CD14-positive monocyte (primary cell): ENCODE measurements at regions not wholly inside any gene's neighbourhood (a gene's known extent, or its start where the extent isn't known, plus 50 kb on each side); places are given as distances from the start of the nearest gene placed in this dataset.

ENCODE experiments used
- DNase-seq, 3 donors: peaks; one replicate each; pipeline ENCODE4 v3.0.0-alpha.2; 2011 to 2022
- H2AFZ ChIP-seq: 2 replicates; pipeline ENCODE4 v1.6.0; 2012; ENCODE audit warnings: mild to moderate bottlenecking, low read depth, low read length, inconsistent platforms; ENCODE audit not compliant: insufficient read depth, poor library complexity, severe bottlenecking
- H3K27ac ChIP-seq, 2 donors: 1 replicate in 1 of 2; 2 replicates in 1 of 2; pipeline ENCODE4 v1.5.1; 2012 to 2013; ENCODE audit warnings: low read length in 2 of 2, control low read depth in 1 of 2, inconsistent platforms in 1 of 2, low read depth in 1 of 2, mild to moderate bottlenecking in 1 of 2
- H3K27me3 ChIP-seq, 2 donors: one replicate each; pipeline versions ENCODE4 v1.6.0 to v1.6.1; 2011 to 2013; ENCODE audit warnings: low read length in 2 of 2; ENCODE audit not compliant: control insufficient read depth in 2 of 2, insufficient read depth in 2 of 2
- H3K36me3 ChIP-seq, 2 donors: replicated peaks in 1 of 2; 1 replicate in 1 of 2; 2 replicates in 1 of 2; pipeline versions ENCODE4 v1.5.1 to v1.6.1; 2012 to 2013; ENCODE audit warnings: low read length in 2 of 2, control low read depth in 1 of 2, inconsistent platforms in 1 of 2, mild to moderate bottlenecking in 1 of 2; ENCODE audit not compliant: insufficient read depth in 2 of 2, control insufficient read depth in 1 of 2
- H3K4me1 ChIP-seq, 2 donors: 1 replicate in 1 of 2; 2 replicates in 1 of 2; pipeline versions ENCODE4 v1.5.1 to v1.6.1; 2012 to 2013; ENCODE audit warnings: low read length in 2 of 2, control low read depth in 1 of 2, inconsistent platforms in 1 of 2, mild to moderate bottlenecking in 1 of 2, moderate library complexity in 1 of 2; ENCODE audit not compliant: insufficient read depth in 2 of 2, control insufficient read depth in 1 of 2
- H3K4me2 ChIP-seq: replicated peaks from 2 replicates; pipeline ENCODE3; 2012; ENCODE audit warnings: low read length, moderate library complexity, mild to moderate bottlenecking; ENCODE audit not compliant: poor library complexity, severe bottlenecking; ENCODE audit errors: extremely low read depth
- H3K4me3 ChIP-seq, 3 experiments: fragments of 200-600 bp in 1 of 3; sonication (generic) in 1 of 3; replicated peaks in 1 of 3; 1 replicate in 2 of 3; 2 replicates in 1 of 3; pipeline ENCODE4 v1.5.1; 2011 to 2013; ENCODE audit warnings: low read length in 3 of 3, mild to moderate bottlenecking in 3 of 3, control low read depth in 2 of 3, low read depth in 2 of 3, inconsistent platforms in 1 of 3, moderate library complexity in 1 of 3
- H3K79me2 ChIP-seq: 2 replicates; pipeline ENCODE4 v1.6.0; 2012; ENCODE audit warnings: mild to moderate bottlenecking, control low read depth, inconsistent platforms, low read length, moderate library complexity; ENCODE audit not compliant: insufficient read depth
- H3K9ac ChIP-seq: 2 replicates; pipeline ENCODE4 v1.6.0; 2017; ENCODE audit warnings: low read length, mild to moderate bottlenecking; ENCODE audit not compliant: insufficient read depth, poor library complexity, severe bottlenecking
- H3K9me3 ChIP-seq, 2 donors: replicated peaks in 1 of 2; 1 replicate in 1 of 2; 2 replicates in 1 of 2; pipeline versions ENCODE4 v1.5.1 to v1.6.1; 2012 to 2013; ENCODE audit warnings: low read length in 2 of 2, control low read depth in 1 of 2; ENCODE audit not compliant: control insufficient read depth in 1 of 2, insufficient read depth in 1 of 2
- H4K20me1 ChIP-seq: 2 replicates; pipeline ENCODE4 v1.6.0; 2012; ENCODE audit warnings: mild to moderate bottlenecking, low read length, control low read depth, moderate library complexity; ENCODE audit not compliant: insufficient read depth
- H3K27ac Mint-ChIP-seq, 7 donors: one replicate each; pipeline ENCODE4 v1.8.0; 2020; ENCODE audit warnings: mild to moderate bottlenecking in 7 of 7, mixed read lengths in 7 of 7, moderate library complexity in 6 of 7, inconsistent platforms in 2 of 7
- H3K27me3 Mint-ChIP-seq, 3 donors: one replicate each; pipeline ENCODE4 v1.8.0; 2021 to 2022; ENCODE audit warnings: low read depth in 3 of 3, mild to moderate bottlenecking in 3 of 3, mixed read lengths in 3 of 3, moderate library complexity in 3 of 3, inconsistent platforms in 1 of 3
- H3K36me3 Mint-ChIP-seq, 2 donors: one replicate each; pipeline ENCODE4 v1.8.0; 2020; ENCODE audit warnings: mixed read lengths in 2 of 2, inconsistent platforms in 1 of 2, mild to moderate bottlenecking in 1 of 2
- H3K4me1 Mint-ChIP-seq: one replicate; pipeline ENCODE4 v1.8.0; 2020; ENCODE audit warnings: mild to moderate bottlenecking, mixed read lengths
- H3K4me3 Mint-ChIP-seq, 2 donors: one replicate each; pipeline ENCODE4 v1.8.0; 2020; ENCODE audit warnings: mild to moderate bottlenecking in 2 of 2, mixed read lengths in 2 of 2, moderate library complexity in 1 of 2
- H3K9me3 Mint-ChIP-seq, 7 donors: one replicate each; pipeline ENCODE4 v1.8.0; 2020 to 2022; ENCODE audit warnings: mixed read lengths in 7 of 7, mild to moderate bottlenecking in 6 of 7, moderate library complexity in 6 of 7, inconsistent platforms in 2 of 7
- WGBS: methylation state at CpG from one replicate; pipeline ENCODE4 v1.1.5; 2013; ENCODE audit warnings: missing lambda C conversion rate; ENCODE audit not compliant: insufficient coverage; 5-methylcytosine and 5-hydroxymethylcytosine counted together
- intact Hi-C, 2 donors: fragments of 100-400 bp; cut with micrococcal nuclease; formaldehyde crosslinking; loops; one replicate each; pipeline versions ENCODE4 v1.15.0 to v1.15.1; 2023
- TF ChIP-seq, protein P1 (sequence below): fragments of 200-600 bp; IDR thresholded peaks from one replicate; pipeline ENCODE4 v1.8.0; 2022; ENCODE audit warnings: antibody characterized with exemption, mild to moderate bottlenecking

DNA sequence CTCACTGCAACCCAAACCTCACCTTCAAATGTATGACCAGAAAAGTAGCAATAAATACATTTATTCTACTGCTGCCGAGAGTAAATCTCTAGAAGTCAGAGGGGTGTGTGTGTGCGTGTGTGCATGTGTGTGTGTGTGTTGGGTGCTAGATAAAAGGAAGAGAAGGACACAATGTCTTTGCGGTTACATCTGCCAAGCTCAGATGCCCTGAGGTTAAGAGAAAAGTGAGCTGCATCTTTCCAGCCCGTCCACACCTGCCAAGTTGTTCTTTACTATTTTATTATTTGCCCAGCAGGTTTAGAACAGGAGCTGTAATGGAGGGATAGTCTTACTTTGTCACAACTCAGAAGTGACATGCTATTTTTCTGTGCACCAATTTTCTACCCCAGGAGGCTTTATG is 54.5 kb upstream of the ANKFN1 start:
- 84% methylated on average over 2 of the region's 4 CpGs for WGBS
- Histone ChIP-seq H3K4me2 (no peak overlapping the region), H3K9me3 (no peaks in the 10 kb centered on the region), H3K4me3 (no peak overlapping the region), H4K20me1 (no peaks in the 10 kb centered on the region), H3K36me3 (no peaks in the 10 kb centered on the region), H3K9ac (no peak overlapping the region), H3K79me2 (no peaks in the 10 kb centered on the region), H3K4me1 (no peaks in the 10 kb centered on the region), H2AFZ (no peak overlapping the region), H3K27me3 (no peaks in the 10 kb centered on the region), H3K27ac (no peak overlapping the region)
- Mint-ChIP-seq H3K27me3 (peaks cover 2 to 4% (median 3%) of the 10 kb centered on the region in 3 donors), H3K4me3 (no peak overlapping the region), H3K27ac (no peak overlapping the region), H3K36me3 (no peaks in the 10 kb centered on the region), H3K9me3 (no peaks in the 10 kb centered on the region), H3K4me1 (no peaks in the 10 kb centered on the region)
- TF ChIP-seq, protein P1, sequence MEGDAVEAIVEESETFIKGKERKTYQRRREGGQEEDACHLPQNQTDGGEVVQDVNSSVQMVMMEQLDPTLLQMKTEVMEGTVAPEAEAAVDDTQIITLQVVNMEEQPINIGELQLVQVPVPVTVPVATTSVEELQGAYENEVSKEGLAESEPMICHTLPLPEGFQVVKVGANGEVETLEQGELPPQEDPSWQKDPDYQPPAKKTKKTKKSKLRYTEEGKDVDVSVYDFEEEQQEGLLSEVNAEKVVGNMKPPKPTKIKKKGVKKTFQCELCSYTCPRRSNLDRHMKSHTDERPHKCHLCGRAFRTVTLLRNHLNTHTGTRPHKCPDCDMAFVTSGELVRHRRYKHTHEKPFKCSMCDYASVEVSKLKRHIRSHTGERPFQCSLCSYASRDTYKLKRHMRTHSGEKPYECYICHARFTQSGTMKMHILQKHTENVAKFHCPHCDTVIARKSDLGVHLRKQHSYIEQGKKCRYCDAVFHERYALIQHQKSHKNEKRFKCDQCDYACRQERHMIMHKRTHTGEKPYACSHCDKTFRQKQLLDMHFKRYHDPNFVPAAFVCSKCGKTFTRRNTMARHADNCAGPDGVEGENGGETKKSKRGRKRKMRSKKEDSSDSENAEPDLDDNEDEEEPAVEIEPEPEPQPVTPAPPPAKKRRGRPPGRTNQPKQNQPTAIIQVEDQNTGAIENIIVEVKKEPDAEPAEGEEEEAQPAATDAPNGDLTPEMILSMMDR, result no peak
- intact Hi-C loops, result no loop called here
- DNase-seq, result no peak

DNA sequence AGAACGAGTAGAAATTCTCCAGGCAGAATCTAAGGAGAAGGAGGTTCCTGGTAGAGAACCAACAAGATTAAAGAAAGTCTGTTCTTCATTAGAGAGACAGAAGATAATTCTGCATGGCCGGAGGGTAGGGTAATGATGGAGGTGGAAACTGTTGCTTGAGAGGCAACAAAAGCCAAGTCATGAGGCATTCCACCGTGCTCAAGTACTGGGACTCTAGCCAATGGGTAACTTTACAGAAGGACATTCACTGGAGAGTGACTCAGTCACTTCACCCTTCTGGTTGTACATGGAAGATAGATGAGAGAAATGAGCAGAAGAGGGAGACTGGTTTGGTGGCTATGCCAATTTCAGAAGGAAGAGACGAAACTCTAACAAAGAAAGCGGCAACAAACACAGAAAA is 53.6 kb upstream of the ANKFN1 start:
- H3K4me3 ChIP-seq, result no peak overlapping the region
- peaks cover 2 to 5% (median 3%) of the 10 kb centered on the region in 3 donors for H3K27me3 Mint-ChIP-seq
- no peaks in the 10 kb centered on the region for H4K20me1 ChIP-seq
- H3K4me3 Mint-ChIP-seq, result no peak overlapping the region
- no peaks in the 10 kb centered on the region for H3K79me2 ChIP-seq
- H3K9me3 Mint-ChIP-seq, result no peaks in the 10 kb centered on the region
- no peaks in the 10 kb centered on the region for H3K4me1 Mint-ChIP-seq
- H3K27ac Mint-ChIP-seq, result no peak overlapping the region
- no peak overlapping the region for H3K9ac ChIP-seq
- H2AFZ ChIP-seq, result no peak overlapping the region
- no peaks in the 10 kb centered on the region for H3K4me1 ChIP-seq
- intact Hi-C loops, result no loop called here
- H3K36me3 ChIP-seq, result no peaks in the 10 kb centered on the region
- no peaks in the 10 kb centered on the region for H3K9me3 ChIP-seq
- DNase-seq, result no peak
- H3K27ac ChIP-seq, result no peak overlapping the region
- H3K36me3 Mint-ChIP-seq, result no peaks in the 10 kb centered on the region
- WGBS, result 93% methylated on average over 3 of the region's 5 CpGs
- no peaks in the 10 kb centered on the region for H3K27me3 ChIP-seq
- TF ChIP-seq, protein P1, result no peak
- no peak overlapping the region for H3K4me2 ChIP-seq
